HepG2 (cell line): ENCODE measurements at regions not wholly inside any gene's neighbourhood (a gene's known extent, or its start where the extent isn't known, plus 50 kb on each side); places are given as distances from the start of the nearest gene placed in this dataset.

Source experiments
- ATAC-seq: fragments of 200-7000 bp; cut with Tn5 transposase; 3 replicates; pipeline ENCODE4 v1.9.1; 2020; ENCODE audit warnings: mild to moderate bottlenecking, moderate library complexity
- BruUV-seq: library from RNA; stranded (reverse); fragments of 400-500 nt; replicated peaks from 2 replicates; lab custom pipeline; 2021; lab: Mats Ljungman, UMichigan
- CTCF ChIA-PET: fragments of 300-600 bp; formaldehyde crosslinking; extraction: SDS; loops from one replicate; lab custom pipeline; 2021; ENCODE audit warnings: low total read pairs, inconsistent platforms, low intra/inter-chr PET ratio; lab: Yijun Ruan, JAX
- POLR2A ChIA-PET: fragments of 350-600 bp; sonication (Branson Sonifier 250); formaldehyde crosslinking; loops from one replicate; lab custom pipeline; 2020; ENCODE audit warnings: antibody characterized with exemption, inconsistent platforms; lab: Yijun Ruan, JAX
- DNase-seq: peaks from one replicate; pipeline ENCODE4 v3.0.0-alpha.2; 2015; ENCODE audit warnings: low spot score
- FAIRE-seq: peaks from 3 replicates; lab custom pipeline; 2011; peaks lifted over from hg19 to GRCh38; lab: Jason Lieb, UNC
- H2AFZ ChIP-seq: one replicate; pipeline ENCODE4 v1.6.1; 2011; ENCODE audit warnings: low read length, inconsistent platforms
- H3K27ac ChIP-seq: fragments of 300-600 bp; 3 replicates; pipeline ENCODE4 v1.8.0; 2011; ENCODE audit warnings: mixed run types, mild to moderate bottlenecking, mixed read lengths, low read length, inconsistent platforms; ENCODE audit not compliant: insufficient read depth; ENCODE audit errors: extremely low read length
- H3K27me3 ChIP-seq, 2 experiments: fragments of 200-600 bp in 1 of 2; 2 replicates in 1 of 2; 3 replicates in 1 of 2; pipeline versions ENCODE4 v1.6.0 to v1.8.0; 2011; ENCODE audit warnings: low read length in 2 of 2, mild to moderate bottlenecking in 2 of 2, moderate library complexity in 2 of 2, inconsistent platforms in 1 of 2; ENCODE audit not compliant: insufficient read depth in 2 of 2, control insufficient read depth in 1 of 2
- H3K36me3 ChIP-seq, 2 experiments: fragments of 200-600 bp in 1 of 2; replicated peaks in 1 of 2; 2 replicates in 1 of 2; 3 replicates in 1 of 2; pipeline versions ENCODE4 v1.5.1 to v1.8.0; 2011; ENCODE audit warnings: low read length in 2 of 2, inconsistent platforms in 1 of 2; ENCODE audit not compliant: insufficient read depth in 2 of 2, control insufficient read depth in 1 of 2
- H3K4me1 ChIP-seq: 2 replicates; pipeline ENCODE4 v1.5.1; 2012; ENCODE audit warnings: low read length, inconsistent platforms; ENCODE audit not compliant: insufficient read depth
- H3K4me2 ChIP-seq: 2 replicates; pipeline ENCODE4 v1.6.0; 2011; ENCODE audit warnings: low read depth, low read length, inconsistent platforms
- H3K4me3 ChIP-seq, 3 experiments: fragments of 200-600 bp in 1 of 3; sonication (generic), shearing (Covaris generic) in 1 of 3; replicated peaks in 1 of 3; 2 replicates each; pipeline ENCODE4 v1.5.1; 2011 to 2016; ENCODE audit warnings: low read length in 3 of 3, inconsistent platforms in 2 of 3, low read depth in 2 of 3, mild to moderate bottlenecking in 2 of 3, control low read depth in 1 of 3, mixed read lengths in 1 of 3; ENCODE audit not compliant: insufficient read depth in 1 of 3
- H3K79me2 ChIP-seq: one replicate; pipeline ENCODE4 v1.6.1; 2011; ENCODE audit warnings: low read length, inconsistent platforms; ENCODE audit not compliant: insufficient read depth
- H3K9ac ChIP-seq: 2 replicates; pipeline ENCODE4 v1.6.0; 2011; ENCODE audit warnings: mild to moderate bottlenecking, low read depth, low read length, inconsistent platforms; ENCODE audit not compliant: insufficient read depth
- H3K9me3 ChIP-seq: 2 replicates; pipeline ENCODE4 v1.5.1; 2012; ENCODE audit warnings: mild to moderate bottlenecking, low read length
- H4K20me1 ChIP-seq: 2 replicates; pipeline ENCODE4 v1.6.0; 2011; ENCODE audit warnings: inconsistent platforms, mild to moderate bottlenecking, low read length, moderate library complexity; ENCODE audit not compliant: insufficient read depth
- ATF7-NPFF ChIP-seq: sonication (generic); formaldehyde crosslinking; IDR thresholded peaks from 2 replicates; pipeline ENCODE4 v1.8.1; 2023; ENCODE audit warnings: mild to moderate bottlenecking, low read depth, missing genetic modification reagents, moderate library complexity
- ATRX ChIP-seq: sonication (generic); formaldehyde crosslinking; IDR thresholded peaks from 2 replicates; pipeline ENCODE4 v1.4.0; 2020; ENCODE audit warnings: missing genetic modification reagents, borderline replicate concordance
- FOSL2 ChIP-seq: sonication (generic); formaldehyde crosslinking; IDR thresholded peaks from 2 replicates; pipeline ENCODE4 v1.4.0; 2020; ENCODE audit warnings: missing genetic modification reagents
- NCOA2 ChIP-seq: sonication (generic); formaldehyde crosslinking; IDR thresholded peaks from 2 replicates; pipeline ENCODE4 v1.8.0; 2022; ENCODE audit warnings: inconsistent platforms
- NONO ChIP-seq, 2 experiments: fragments of 450-650 bp in 1 of 2; sonication (generic) in 1 of 2; formaldehyde crosslinking in 1 of 2; IDR thresholded peaks in 1 of 2; conservative IDR thresholded peaks in 1 of 2; 2 replicates each; pipeline versions ENCODE4 v1.6.1 to v1.8.0; 2017 to 2022; ENCODE audit warnings: mild to moderate bottlenecking in 1 of 2, missing genetic modification reagents in 1 of 2, moderate library complexity in 1 of 2
- SCMH1 ChIP-seq: sonication (generic); formaldehyde crosslinking; IDR thresholded peaks from 2 replicates; pipeline ENCODE4 v1.9.0; 2021; ENCODE audit warnings: missing genetic modification reagents, mild to moderate bottlenecking, borderline replicate concordance
- SRSF4 ChIP-seq: fragments of 200-400 bp; formaldehyde crosslinking; IDR thresholded peaks from one replicate; pipeline ENCODE4 v1.6.1; 2018; ENCODE audit warnings: mild to moderate bottlenecking, low read depth, low read length, moderate library complexity; ENCODE audit not compliant: poor library complexity, severe bottlenecking
- TOE1 ChIP-seq: sonication (generic); formaldehyde crosslinking; IDR thresholded peaks from 2 replicates; pipeline ENCODE4 v1.4.0; 2020; ENCODE audit warnings: mild to moderate bottlenecking, missing genetic modification reagents
- ZC3H4 ChIP-seq: sonication (generic); formaldehyde crosslinking; IDR thresholded peaks from 2 replicates; pipeline ENCODE4 v1.4.0; 2020; ENCODE audit warnings: missing genetic modification reagents, borderline replicate concordance
- ZNF468 ChIP-seq: sonication (generic); formaldehyde crosslinking; IDR thresholded peaks from 2 replicates; pipeline ENCODE4 v1.8.0; 2022; ENCODE audit warnings: mild to moderate bottlenecking, moderate library complexity, missing genetic modification reagents
- ZNF777 ChIP-seq: sonication (generic); formaldehyde crosslinking; IDR thresholded peaks from 2 replicates; pipeline ENCODE4 v1.4.0; 2020; ENCODE audit warnings: missing genetic modification reagents
- WGBS: methylation state at CpG from one replicate; pipeline ENCODE4 v1.1.6; 2017; ENCODE audit warnings: low lambda C conversion rate; 5-methylcytosine and 5-hydroxymethylcytosine counted together
- in situ Hi-C: cut with HindIII; loops from 2 replicates; pipeline ENCODE4 v1.10.0; 2017; ENCODE audit warnings: low pct_unique_long_range_greater_than_20kb; ENCODE audit not compliant: extremely low pct_ligation_motif_present
- intact Hi-C: fragments of 100-400 bp; cut with micrococcal nuclease; formaldehyde crosslinking; loops from one replicate; pipeline ENCODE4 v1.10.0; 2022; ENCODE audit not compliant: unreplicated experiment
- TF ChIP-seq, protein P1 (sequence below): sonication (generic); formaldehyde crosslinking; IDR thresholded peaks from 2 replicates; pipeline ENCODE4 v1.5.0; 2020; ENCODE audit warnings: mild to moderate bottlenecking, missing genetic modification reagents, borderline replicate concordance
- TF ChIP-seq, protein P2 (sequence below): sonication (generic); formaldehyde crosslinking; IDR thresholded peaks from 2 replicates; pipeline ENCODE4 v1.4.0; 2020; ENCODE audit warnings: mild to moderate bottlenecking, missing genetic modification reagents

DNA sequence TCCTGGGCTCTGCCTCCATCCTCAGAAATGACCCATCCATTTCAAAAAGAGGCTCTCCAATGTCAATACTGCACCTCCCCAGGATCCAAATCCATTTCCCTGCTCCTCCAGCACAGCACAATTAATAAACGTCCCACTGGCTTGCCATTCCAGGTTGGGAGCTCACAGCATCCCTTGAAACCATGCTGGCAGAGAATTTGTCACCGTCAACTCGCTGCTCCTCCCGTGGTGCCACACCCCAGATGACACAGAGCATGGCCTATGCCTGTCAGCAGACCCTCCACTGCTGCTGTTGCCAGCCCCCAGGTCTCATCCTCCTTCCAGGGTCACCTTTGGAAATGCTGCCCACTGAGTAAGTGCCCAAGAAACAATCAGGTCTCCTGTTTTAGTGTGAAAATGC, 53.0 kb upstream of the UQCRFS1 start (continued):
- no peak for TF ChIP-seq FOSL2
- TF ChIP-seq, protein P1, sequence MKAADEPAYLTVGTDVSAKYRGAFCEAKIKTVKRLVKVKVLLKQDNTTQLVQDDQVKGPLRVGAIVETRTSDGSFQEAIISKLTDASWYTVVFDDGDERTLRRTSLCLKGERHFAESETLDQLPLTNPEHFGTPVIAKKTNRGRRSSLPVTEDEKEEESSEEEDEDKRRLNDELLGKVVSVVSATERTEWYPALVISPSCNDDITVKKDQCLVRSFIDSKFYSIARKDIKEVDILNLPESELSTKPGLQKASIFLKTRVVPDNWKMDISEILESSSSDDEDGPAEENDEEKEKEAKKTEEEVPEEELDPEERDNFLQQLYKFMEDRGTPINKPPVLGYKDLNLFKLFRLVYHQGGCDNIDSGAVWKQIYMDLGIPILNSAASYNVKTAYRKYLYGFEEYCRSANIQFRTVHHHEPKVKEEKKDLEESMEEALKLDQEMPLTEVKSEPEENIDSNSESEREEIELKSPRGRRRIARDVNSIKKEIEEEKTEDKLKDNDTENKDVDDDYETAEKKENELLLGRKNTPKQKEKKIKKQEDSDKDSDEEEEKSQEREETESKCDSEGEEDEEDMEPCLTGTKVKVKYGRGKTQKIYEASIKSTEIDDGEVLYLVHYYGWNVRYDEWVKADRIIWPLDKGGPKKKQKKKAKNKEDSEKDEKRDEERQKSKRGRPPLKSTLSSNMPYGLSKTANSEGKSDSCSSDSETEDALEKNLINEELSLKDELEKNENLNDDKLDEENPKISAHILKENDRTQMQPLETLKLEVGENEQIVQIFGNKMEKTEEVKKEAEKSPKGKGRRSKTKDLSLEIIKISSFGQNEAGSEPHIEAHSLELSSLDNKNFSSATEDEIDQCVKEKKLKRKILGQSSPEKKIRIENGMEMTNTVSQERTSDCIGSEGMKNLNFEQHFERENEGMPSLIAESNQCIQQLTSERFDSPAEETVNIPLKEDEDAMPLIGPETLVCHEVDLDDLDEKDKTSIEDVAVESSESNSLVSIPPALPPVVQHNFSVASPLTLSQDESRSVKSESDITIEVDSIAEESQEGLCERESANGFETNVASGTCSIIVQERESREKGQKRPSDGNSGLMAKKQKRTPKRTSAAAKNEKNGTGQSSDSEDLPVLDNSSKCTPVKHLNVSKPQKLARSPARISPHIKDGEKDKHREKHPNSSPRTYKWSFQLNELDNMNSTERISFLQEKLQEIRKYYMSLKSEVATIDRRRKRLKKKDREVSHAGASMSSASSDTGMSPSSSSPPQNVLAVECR, result no peak

DNA sequence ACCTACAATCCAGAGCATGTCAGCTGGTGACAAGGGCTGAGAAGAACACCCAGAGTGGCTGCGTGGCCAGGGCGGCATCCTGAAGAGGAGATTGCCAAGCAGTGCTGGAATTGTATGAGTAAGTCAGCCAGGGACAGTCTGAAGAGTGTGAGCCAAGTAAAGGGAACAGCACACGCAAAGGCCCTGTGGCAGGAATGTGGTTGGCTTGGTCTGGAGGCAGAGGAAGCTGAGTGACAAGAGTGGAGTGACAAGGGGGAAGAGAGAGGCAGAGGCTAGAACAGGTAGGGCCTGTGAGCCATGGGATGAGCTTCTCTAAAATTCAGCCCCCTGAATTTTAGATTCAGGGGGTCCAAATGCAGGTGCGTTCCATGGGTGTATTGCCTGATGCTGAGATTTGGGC, 53.7 kb upstream of the UQCRFS1 start:
- CTCF ChIA-PET, result no interaction called here
- Histone ChIP-seq H3K27me3 (peaks cover 0 to 5% of the 10 kb centered on the region in 2 experiments; a peak in 1 of 5 replicates), H2AFZ (no peak overlapping the region), H3K27ac (no peak overlapping the region), H3K4me2 (no peak overlapping the region)
- DNase-seq, result no peak
- ATAC-seq, result no peak
- in situ Hi-C loops, result loop anchor here (10.0 kb wide), 1 partner anchor 532 kb away; no protein-coding TSS in a partner anchor
- TF ChIP-seq ZC3H4 (CRISPR knock-in tag) (no peak), ATRX (CRISPR knock-in tag) (no peak), ATF7-NPFF (CRISPR knock-in tag) (no peak), TOE1 (CRISPR knock-in tag) (no peak), ZNF468 (CRISPR knock-in tag) (no peak), ZNF777 (CRISPR knock-in tag) (no peak), NONO (IDR thresholded peaks at IDR 0.05) (no peak), NONO (CRISPR knock-in tag; conservative IDR thresholded peaks at IDR 0.05) (no peak), NCOA2 (CRISPR knock-in tag) (no peak), SCMH1 (no peak), SRSF4 (no peak)
- TF ChIP-seq, protein P2, sequence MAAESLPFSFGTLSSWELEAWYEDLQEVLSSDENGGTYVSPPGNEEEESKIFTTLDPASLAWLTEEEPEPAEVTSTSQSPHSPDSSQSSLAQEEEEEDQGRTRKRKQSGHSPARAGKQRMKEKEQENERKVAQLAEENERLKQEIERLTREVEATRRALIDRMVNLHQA (CRISPR knock-in tag), result no peak
- TF ChIP-seq, all 625 proteins: peak for 0
- no peak for FAIRE-seq
- no peaks in the 10 kb centered on the region for H3K79me2 ChIP-seq
- no peak overlapping the region for H3K4me3 ChIP-seq
- WGBS, result 16% methylated on average over 4 of the region's 4 CpGs
- no peaks in the 10 kb centered on the region for H4K20me1 ChIP-seq
- H3K9me3 ChIP-seq, result no peaks in the 10 kb centered on the region
- BruUV-seq, result no TSS peak
- no peaks in the 10 kb centered on the region for H3K4me1 ChIP-seq
- POLR2A ChIA-PET, result no interaction called here
- no peak overlapping the region for H3K9ac ChIP-seq
- no peaks in the 10 kb centered on the region for H3K36me3 ChIP-seq
- intact Hi-C loops, result no loop called here
